HG03432 (cell line): ENCODE measurements at regions not wholly inside any gene's neighbourhood (a gene's known extent, or its start where the extent isn't known, plus 50 kb on each side); places are given as distances from the start of the nearest gene placed in this dataset.

Experiments used
- ATAC-seq: cut with Tn5 transposase; IDR thresholded peaks from one replicate; pipeline ENCODE4 v1.9.1; 2021; ENCODE audit warnings: mild to moderate bottlenecking, moderate library complexity; ENCODE audit not compliant: unreplicated experiment

GRCh38 chr2:56703001-56703400 lies 519.2 kb downstream of the CCDC85A start:
- ATAC-seq, result no peak

- no peak for ATAC-seq
Observed at GRCh38 chr2:56705713-56706112, 521.9 kb downstream of the CCDC85A start.

GRCh38 chr2:56707218-56707617 lies 523.4 kb downstream of the CCDC85A start:
- ATAC-seq, result no peak

- no peak for ATAC-seq
Observed at GRCh38 chr2:56707650-56708049, 523.9 kb downstream of the CCDC85A start.

GRCh38 chr2:56709181-56709580 lies 525.4 kb downstream of the CCDC85A start:
- no peak for ATAC-seq

- ATAC-seq, result no peak
Observed at GRCh38 chr2:56713161-56713676, 529.4 kb downstream of the CCDC85A start.

- ATAC-seq, result no peak
Observed at GRCh38 chr2:56713978-56714377, 530.2 kb downstream of the CCDC85A start.

- no peak for ATAC-seq
Observed at GRCh38 chr2:56714400-56714799, 530.6 kb downstream of the CCDC85A start.

GRCh38 chr2:56715683-56716082 lies 531.9 kb downstream of the CCDC85A start:
- ATAC-seq, result no peak

GRCh38 chr2:56718413-56718812 lies 534.6 kb downstream of the CCDC85A start:
- no peak for ATAC-seq

- no peak for ATAC-seq
Observed at GRCh38 chr2:56729212-56729611, 545.4 kb downstream of the CCDC85A start.

- ATAC-seq, result no peak
Observed at GRCh38 chr2:56732946-56733345, 549.2 kb downstream of the CCDC85A start.

- no peak for ATAC-seq
Observed at GRCh38 chr2:56739413-56739812, 555.6 kb downstream of the CCDC85A start.

GRCh38 chr2:56741601-56742102 lies 557.9 kb downstream of the CCDC85A start:
- ATAC-seq, result no peak

- no peak for ATAC-seq
Observed at GRCh38 chr2:56743807-56744206, 560.0 kb downstream of the CCDC85A start.

GRCh38 chr2:56749152-56749752 lies 565.5 kb downstream of the CCDC85A start:
- peak; percentile 61 for ATAC-seq

GRCh38 chr2:56753182-56753581 lies 569.4 kb downstream of the CCDC85A start:
- ATAC-seq, result no peak

- ATAC-seq, result no peak
Observed at GRCh38 chr2:56754066-56754615, 570.4 kb downstream of the CCDC85A start.

- ATAC-seq, result no peak
Observed at GRCh38 chr2:56754627-56755026, 570.8 kb downstream of the CCDC85A start.

GRCh38 chr2:56757884-56758545 lies 574.2 kb downstream of the CCDC85A start:
- no peak for ATAC-seq

- no peak for ATAC-seq
Observed at GRCh38 chr2:56763683-56764082, 579.9 kb downstream of the CCDC85A start.

- ATAC-seq, result no peak
Observed at GRCh38 chr2:56768973-56769372, 585.2 kb downstream of the CCDC85A start.
